ENCODE measurements at regions not wholly inside any gene's neighbourhood (a gene's known extent, or its start where the extent isn't known, plus 50 kb on each side); places are given as distances from the start of the nearest gene placed in this dataset.
"Not testable (repeated sequence)": the region's sequence is repeated elsewhere in the genome, so short reads cannot be mapped to it uniquely, and the experiment has no call there.

- no TSS peak for BruUV-seq (replicated peaks)
- Mint-ChIP-seq H3K27me3 (ENCODE audit: insufficient read depth, unreplicated experiment) (no peaks in the 10 kb centered on the region), H3K9me3 (ENCODE audit: unreplicated experiment) (peaks cover 59% of the 10 kb centered on the region), H3K4me3 (ENCODE audit: unreplicated experiment) (no peak overlapping the region), H3K4me1 (ENCODE audit: low read depth, unreplicated experiment) (no peaks in the 10 kb centered on the region), H3K36me3 (ENCODE audit: insufficient read depth, unreplicated experiment) (no peaks in the 10 kb centered on the region), H3K27ac (ENCODE audit: unreplicated experiment) (no peak overlapping the region)
- no peak overlapping the region for H3K4me3 ChIP-seq (ENCODE audit: low read depth, low read length)
- ChIA-PET CTCF (interaction anchor here (1.0 kb wide), 1 partner anchor 56 kb away, joined by 3 read pairs; no protein-coding TSS in a partner anchor), POLR2A (no interaction called here)
- H3K27me3 ChIP-seq (replicated peaks; ENCODE audit: control insufficient read depth, insufficient read depth, low read length) = no peaks in the 10 kb centered on the region
- DNase-seq = no peak
- intact Hi-C loops (cut with micrococcal nuclease; ENCODE audit: unreplicated experiment) = no loop called here
- H3K4me1 ChIP-seq = no peaks in the 10 kb centered on the region
- no peaks in the 10 kb centered on the region for H3K36me3 ChIP-seq (ENCODE audit: control insufficient read depth, insufficient read depth, low read length)
- TF ChIP-seq, protein P1, sequence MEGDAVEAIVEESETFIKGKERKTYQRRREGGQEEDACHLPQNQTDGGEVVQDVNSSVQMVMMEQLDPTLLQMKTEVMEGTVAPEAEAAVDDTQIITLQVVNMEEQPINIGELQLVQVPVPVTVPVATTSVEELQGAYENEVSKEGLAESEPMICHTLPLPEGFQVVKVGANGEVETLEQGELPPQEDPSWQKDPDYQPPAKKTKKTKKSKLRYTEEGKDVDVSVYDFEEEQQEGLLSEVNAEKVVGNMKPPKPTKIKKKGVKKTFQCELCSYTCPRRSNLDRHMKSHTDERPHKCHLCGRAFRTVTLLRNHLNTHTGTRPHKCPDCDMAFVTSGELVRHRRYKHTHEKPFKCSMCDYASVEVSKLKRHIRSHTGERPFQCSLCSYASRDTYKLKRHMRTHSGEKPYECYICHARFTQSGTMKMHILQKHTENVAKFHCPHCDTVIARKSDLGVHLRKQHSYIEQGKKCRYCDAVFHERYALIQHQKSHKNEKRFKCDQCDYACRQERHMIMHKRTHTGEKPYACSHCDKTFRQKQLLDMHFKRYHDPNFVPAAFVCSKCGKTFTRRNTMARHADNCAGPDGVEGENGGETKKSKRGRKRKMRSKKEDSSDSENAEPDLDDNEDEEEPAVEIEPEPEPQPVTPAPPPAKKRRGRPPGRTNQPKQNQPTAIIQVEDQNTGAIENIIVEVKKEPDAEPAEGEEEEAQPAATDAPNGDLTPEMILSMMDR (IDR thresholded peaks at IDR 0.05; ENCODE audit: insufficient read depth in 1 of 2, low read depth in 1 of 2, low read length in 1 of 2, severe bottlenecking in 1 of 2, unreplicated experiment in 1 of 2) = no peak
- H3K9me3 ChIP-seq = peaks cover 28% of the 10 kb centered on the region
Observed at GRCh38 chr2:85945586-85945985, 56.8 kb upstream of the ST3GAL5 start.

DNA sequence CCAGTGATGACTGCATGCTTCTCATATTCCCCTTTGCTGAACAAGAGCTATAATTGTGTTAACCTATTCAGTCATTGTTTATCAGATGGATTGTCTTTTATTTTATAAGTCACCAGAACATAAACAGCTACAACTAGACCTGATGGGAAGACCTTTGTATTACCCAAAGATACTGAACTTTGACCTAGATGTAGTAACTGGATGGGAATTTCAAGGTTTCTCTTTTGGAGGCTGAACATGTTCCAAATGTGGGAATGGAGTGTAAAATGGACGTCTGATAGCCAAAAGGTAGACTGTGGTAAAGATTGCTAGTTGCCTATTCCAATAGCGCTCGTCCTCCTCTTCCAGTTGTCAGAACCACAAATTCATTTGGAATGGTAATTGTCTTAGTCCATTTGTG, 56.4 kb upstream of the ST3GAL5 start:
- no TSS peak for BruUV-seq (replicated peaks)
- no peak overlapping the region for H3K4me3 ChIP-seq (ENCODE audit: low read depth, low read length)
- TF ChIP-seq, protein P1 (IDR thresholded peaks at IDR 0.05; ENCODE audit: insufficient read depth in 1 of 2, low read depth in 1 of 2, low read length in 1 of 2, severe bottlenecking in 1 of 2, unreplicated experiment in 1 of 2) = no peak
- Mint-ChIP-seq H3K36me3 (ENCODE audit: insufficient read depth, unreplicated experiment) (no peaks in the 10 kb centered on the region), H3K4me1 (ENCODE audit: low read depth, unreplicated experiment) (no peaks in the 10 kb centered on the region), H3K4me3 (ENCODE audit: unreplicated experiment) (no peak overlapping the region), H3K9me3 (ENCODE audit: unreplicated experiment) (peaks cover 59% of the 10 kb centered on the region), H3K27ac (ENCODE audit: unreplicated experiment) (no peak overlapping the region), H3K27me3 (ENCODE audit: insufficient read depth, unreplicated experiment) (no peaks in the 10 kb centered on the region)
- peaks cover 28% of the 10 kb centered on the region for H3K9me3 ChIP-seq
- no peaks in the 10 kb centered on the region for H3K36me3 ChIP-seq (ENCODE audit: control insufficient read depth, insufficient read depth, low read length)
- CTCF ChIA-PET = no interaction called here
- intact Hi-C loops (cut with micrococcal nuclease; ENCODE audit: unreplicated experiment) = no loop called here
- POLR2A ChIA-PET = no interaction called here
- H3K4me1 ChIP-seq = no peaks in the 10 kb centered on the region
- H3K27me3 ChIP-seq (replicated peaks; ENCODE audit: control insufficient read depth, insufficient read depth, low read length) = no peaks in the 10 kb centered on the region
- DNase-seq = no peak

DNA sequence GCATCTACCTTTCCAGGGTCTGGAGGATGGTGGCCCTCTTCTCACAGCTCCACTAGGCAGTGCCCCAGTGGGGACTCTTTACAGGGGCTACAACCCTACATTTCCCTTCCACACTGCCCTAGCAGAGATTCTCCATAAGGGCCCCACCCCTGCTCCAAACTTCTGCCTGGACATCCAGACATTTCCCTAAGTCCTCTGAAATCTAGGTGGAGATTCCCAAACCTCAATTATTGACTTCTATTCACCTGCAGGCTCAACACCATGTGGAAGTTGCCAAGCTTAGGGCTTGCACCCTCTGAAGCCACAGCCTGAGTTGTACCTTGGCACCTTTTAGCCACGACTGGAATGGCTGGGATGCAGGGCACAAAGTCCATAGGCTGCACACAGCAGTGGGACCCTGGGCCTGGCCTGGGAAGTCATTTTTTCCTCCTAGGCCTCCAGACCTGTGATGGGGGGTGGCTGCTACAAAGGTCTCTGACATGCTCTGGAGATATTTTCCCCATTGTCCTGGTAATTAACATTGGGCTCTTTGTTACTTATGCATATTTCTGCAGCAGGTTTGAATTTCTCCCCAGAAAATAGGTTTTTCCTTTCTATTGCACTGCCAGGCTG, 53.7 kb upstream of the ST3GAL5 start:
- Mint-ChIP-seq H3K27me3 (ENCODE audit: insufficient read depth, unreplicated experiment) (no peaks in the 10 kb centered on the region), H3K4me3 (ENCODE audit: unreplicated experiment) (no peak overlapping the region), H3K27ac (ENCODE audit: unreplicated experiment) (no peak overlapping the region), H3K36me3 (ENCODE audit: insufficient read depth, unreplicated experiment) (no peaks in the 10 kb centered on the region), H3K4me1 (ENCODE audit: low read depth, unreplicated experiment) (no peaks in the 10 kb centered on the region), H3K9me3 (ENCODE audit: unreplicated experiment) (peaks cover 54% of the 10 kb centered on the region)
- TF ChIP-seq, protein P1 (IDR thresholded peaks at IDR 0.05; ENCODE audit: insufficient read depth in 1 of 2, low read depth in 1 of 2, low read length in 1 of 2, severe bottlenecking in 1 of 2, unreplicated experiment in 1 of 2) = no peak
- intact Hi-C loops (cut with micrococcal nuclease; ENCODE audit: unreplicated experiment) = no loop called here
- no peaks in the 10 kb centered on the region for H3K36me3 ChIP-seq (ENCODE audit: control insufficient read depth, insufficient read depth, low read length)
- no TSS peak for BruUV-seq (replicated peaks)
- ChIA-PET CTCF (interaction anchor here (0.6 kb wide), 1 partner anchor 224 kb away, joined by 4 read pairs; no protein-coding TSS in a partner anchor), POLR2A (no interaction called here)
- H3K4me1 ChIP-seq = no peaks in the 10 kb centered on the region
- H3K9me3 ChIP-seq = peaks cover 21% of the 10 kb centered on the region
- no peak for DNase-seq
- no peaks in the 10 kb centered on the region for H3K27me3 ChIP-seq (replicated peaks; ENCODE audit: control insufficient read depth, insufficient read depth, low read length)
- no peak overlapping the region for H3K4me3 ChIP-seq (ENCODE audit: low read depth, low read length)

GRCh38 chr2:85941490-85941889, 52.7 kb upstream of the ST3GAL5 start:
- H3K36me3 Mint-ChIP-seq (ENCODE audit: insufficient read depth, unreplicated experiment); H3K27ac Mint-ChIP-seq (ENCODE audit: unreplicated experiment); H3K4me1 ChIP-seq; H3K27me3 Mint-ChIP-seq (ENCODE audit: insufficient read depth, unreplicated experiment); DNase-seq; H3K27me3 ChIP-seq (replicated peaks; ENCODE audit: control insufficient read depth, insufficient read depth, low read length); POLR2A ChIA-PET; intact Hi-C loops (cut with micrococcal nuclease; ENCODE audit: unreplicated experiment); H3K4me3 Mint-ChIP-seq (ENCODE audit: unreplicated experiment); H3K4me3 ChIP-seq (ENCODE audit: low read depth, low read length); H3K36me3 ChIP-seq (ENCODE audit: control insufficient read depth, insufficient read depth, low read length); H3K4me1 Mint-ChIP-seq (ENCODE audit: low read depth, unreplicated experiment); BruUV-seq (replicated peaks); CTCF ChIA-PET: not testable (repeated sequence)
- H3K9me3 Mint-ChIP-seq (ENCODE audit: unreplicated experiment) = peaks cover 44% of the 10 kb centered on the region
- peaks cover 21% of the 10 kb centered on the region for H3K9me3 ChIP-seq

All from Caco-2 (cell line).